ENCODE measurements at regions not wholly inside any gene's neighbourhood (a gene's known extent, or its start where the extent isn't known, plus 50 kb on each side); places are given as distances from the start of the nearest gene placed in this dataset.

GRCh38 chr10:29788113-29788512 is 153.3 kb upstream of the SVIL start (continued):
- TF ChIP-seq ZNF639 (CRISPR knock-in tag; conservative IDR thresholded peaks at IDR 0.05) (no peak), JUND (CRISPR knock-in tag; IDR thresholded peaks at IDR 0.05) (no peak)
- TF ChIP-seq, protein P1, sequence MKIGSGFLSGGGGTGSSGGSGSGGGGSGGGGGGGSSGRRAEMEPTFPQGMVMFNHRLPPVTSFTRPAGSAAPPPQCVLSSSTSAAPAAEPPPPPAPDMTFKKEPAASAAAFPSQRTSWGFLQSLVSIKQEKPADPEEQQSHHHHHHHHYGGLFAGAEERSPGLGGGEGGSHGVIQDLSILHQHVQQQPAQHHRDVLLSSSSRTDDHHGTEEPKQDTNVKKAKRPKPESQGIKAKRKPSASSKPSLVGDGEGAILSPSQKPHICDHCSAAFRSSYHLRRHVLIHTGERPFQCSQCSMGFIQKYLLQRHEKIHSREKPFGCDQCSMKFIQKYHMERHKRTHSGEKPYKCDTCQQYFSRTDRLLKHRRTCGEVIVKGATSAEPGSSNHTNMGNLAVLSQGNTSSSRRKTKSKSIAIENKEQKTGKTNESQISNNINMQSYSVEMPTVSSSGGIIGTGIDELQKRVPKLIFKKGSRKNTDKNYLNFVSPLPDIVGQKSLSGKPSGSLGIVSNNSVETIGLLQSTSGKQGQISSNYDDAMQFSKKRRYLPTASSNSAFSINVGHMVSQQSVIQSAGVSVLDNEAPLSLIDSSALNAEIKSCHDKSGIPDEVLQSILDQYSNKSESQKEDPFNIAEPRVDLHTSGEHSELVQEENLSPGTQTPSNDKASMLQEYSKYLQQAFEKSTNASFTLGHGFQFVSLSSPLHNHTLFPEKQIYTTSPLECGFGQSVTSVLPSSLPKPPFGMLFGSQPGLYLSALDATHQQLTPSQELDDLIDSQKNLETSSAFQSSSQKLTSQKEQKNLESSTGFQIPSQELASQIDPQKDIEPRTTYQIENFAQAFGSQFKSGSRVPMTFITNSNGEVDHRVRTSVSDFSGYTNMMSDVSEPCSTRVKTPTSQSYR (CRISPR knock-in tag; IDR thresholded peaks at IDR 0.05; ENCODE audit: borderline replicate concordance), result no peak

DNA sequence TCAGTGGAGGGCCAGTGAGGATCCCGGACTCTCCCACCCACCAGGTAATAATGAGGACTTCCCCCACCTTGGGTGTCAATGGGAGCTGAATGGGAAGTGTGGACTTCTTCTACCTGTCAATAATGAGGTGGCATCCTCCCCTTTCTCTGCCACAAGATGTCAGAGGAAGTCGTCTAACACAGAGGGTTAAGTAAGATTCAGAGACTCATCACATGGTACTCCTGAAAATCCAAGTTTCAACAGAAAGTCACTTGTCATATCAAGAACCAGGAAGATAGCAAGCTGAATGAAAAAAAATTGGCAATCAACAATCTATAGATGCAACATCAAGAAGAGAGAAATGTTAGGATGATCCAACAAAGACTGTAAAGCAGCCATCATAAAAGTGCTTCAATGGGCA is 150.9 kb upstream of the SVIL start:
- WGBS (ENCODE audit: low lambda C conversion rate), result 33% methylated on average over 2 of the region's 2 CpGs
- no peak overlapping the region for H2AFZ ChIP-seq (ENCODE audit: low read length)

More for the DNA sequence above, 150.9 kb upstream of the SVIL start:
- no peaks in the 10 kb centered on the region for H4K20me1 ChIP-seq (ENCODE audit: insufficient read depth, low read length)
- no peaks in the 10 kb centered on the region for H3K9me3 ChIP-seq (ENCODE audit: low read length)
- intact Hi-C loops (cut with micrococcal nuclease; ENCODE audit: unreplicated experiment), result no loop called here
- ChIA-PET POLR2A (no interaction called here), CTCF (ENCODE audit: low intra/inter-chr PET ratio, low total read pairs) (no interaction called here)
- BruUV-seq (replicated peaks), result no TSS peak
- DNase-seq (ENCODE audit: low spot score) (no peak), ATAC-seq (no peak), FAIRE-seq (no peak)
- H3K27me3 ChIP-seq (ENCODE audit: control insufficient read depth in 1 of 2, insufficient read depth in 2 of 2, low read length in 2 of 2), result peaks cover 0 to 2% of the 10 kb centered on the region in 2 experiments; a peak in 1 of 5 replicates
- 0 out of 2 replicates have a peak, but pooled peaks cover 7% of the 10 kb centered on the region for H3K4me1 ChIP-seq (ENCODE audit: insufficient read depth, low read length)
- H3K4me2 ChIP-seq (ENCODE audit: low read depth, low read length), result no peak overlapping the region
- H3K27ac ChIP-seq (ENCODE audit: extremely low read length, insufficient read depth, low read length), result no peak overlapping the region
- no peak overlapping the region for H3K4me3 ChIP-seq (replicated peaks in 1 of 3; ENCODE audit: insufficient read depth in 1 of 3, low read depth in 2 of 3, low read length in 3 of 3)
- in situ Hi-C loops (cut with HindIII; ENCODE audit: extremely low pct_ligation_motif_present, low pct_unique_long_range_greater_than_20kb), result no loop called here
- no peaks in the 10 kb centered on the region for H3K79me2 ChIP-seq (ENCODE audit: insufficient read depth, low read length)
- TF ChIP-seq BRF2 (CRISPR knock-in tag; IDR thresholded peaks at IDR 0.05), result no peak
- no peak for TF ChIP-seq ZNF747 (CRISPR knock-in tag; IDR thresholded peaks at IDR 0.05; ENCODE audit: borderline replicate concordance)
- TF ChIP-seq DR1 (CRISPR knock-in tag; IDR thresholded peaks at IDR 0.05), result no peak
- no peak for TF ChIP-seq ZMYM2 (CRISPR knock-in tag; IDR thresholded peaks at IDR 0.05)
- no peaks in the 10 kb centered on the region for H3K36me3 ChIP-seq (replicated peaks in 1 of 2; ENCODE audit: control insufficient read depth in 1 of 2, insufficient read depth in 2 of 2, low read length in 2 of 2)
- no peak overlapping the region for H3K9ac ChIP-seq (ENCODE audit: insufficient read depth, low read depth, low read length)
